Dermis blood vessel endothelial cell (primary cell): ENCODE measurements at regions not wholly inside any gene's neighbourhood (a gene's known extent, or its start where the extent isn't known, plus 50 kb on each side); places are given as distances from the start of the nearest gene placed in this dataset.
"Not testable (repeated sequence)": the region's sequence is repeated elsewhere in the genome, so short reads cannot be mapped to it uniquely, and the experiment has no call there.

Source experiments
- DNase-seq: peaks from one replicate; pipeline ENCODE4 v3.0.0; 2010

DNA sequence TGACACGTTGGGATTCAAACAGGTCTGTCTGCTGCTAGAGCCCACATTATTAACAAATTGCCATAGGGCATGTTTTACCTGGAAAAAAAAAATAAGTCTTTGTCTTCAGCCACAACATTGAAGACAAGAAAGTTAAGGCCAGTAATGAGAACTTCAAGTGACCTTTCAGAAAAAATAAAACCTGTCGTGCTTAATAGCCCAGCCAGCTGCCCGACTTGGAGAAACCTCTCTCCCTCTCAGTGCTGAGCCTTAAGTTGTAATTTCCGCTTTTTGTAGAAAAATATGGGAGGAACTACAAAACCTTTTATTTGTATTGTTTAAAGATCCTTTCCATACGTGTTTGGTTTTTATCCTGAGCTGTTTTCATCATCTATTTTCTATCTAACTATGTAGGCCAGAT, 454.3 kb upstream of the SLITRK6 start:
- DNase-seq, result not testable (repeated sequence)

- not testable (repeated sequence) for DNase-seq
Measured at GRCh38 chr13:86255820-86256219, 456.6 kb upstream of the SLITRK6 start.

DNA sequence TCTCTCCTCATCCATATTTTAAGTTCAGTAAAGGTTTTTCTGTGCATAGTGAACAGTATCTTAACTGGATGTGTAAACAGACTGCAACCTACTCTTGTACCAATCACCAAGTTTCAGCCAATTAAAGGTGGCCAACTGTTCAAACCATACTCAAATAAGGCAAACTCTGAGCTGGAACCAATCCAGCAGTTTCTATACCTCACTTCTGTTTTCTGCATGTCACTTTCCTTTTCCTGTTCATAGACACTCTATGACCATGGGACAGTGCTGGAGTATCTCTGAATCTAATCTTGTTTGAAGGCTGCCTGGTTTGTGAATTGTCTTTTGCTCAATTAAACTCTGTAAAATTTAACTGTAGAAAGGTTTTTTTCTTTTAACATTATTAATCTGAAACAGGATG, 470.3 kb upstream of the SLITRK6 start:
- no peak for DNase-seq

GRCh38 chr13:86282442-86282841, 483.2 kb upstream of the SLITRK6 start:
- DNase-seq, result no peak

DNA sequence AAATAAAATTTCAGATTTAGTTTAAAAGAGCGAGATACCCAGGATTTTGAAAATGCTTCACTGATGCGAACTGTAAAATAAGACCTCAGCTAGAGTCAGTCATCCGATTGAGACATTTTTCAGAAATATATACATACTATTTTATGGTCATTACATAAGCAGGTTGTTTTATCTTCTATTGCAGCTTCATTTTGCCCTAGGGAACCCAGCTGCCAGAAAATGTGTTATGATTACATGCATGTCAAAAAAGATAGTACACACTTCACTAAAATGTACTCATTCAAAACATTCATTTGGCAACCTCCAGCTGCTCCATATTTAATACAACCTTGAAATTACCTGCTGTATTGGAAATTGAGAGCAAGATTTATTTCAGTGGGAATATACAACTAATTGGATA, 483.8 kb upstream of the SLITRK6 start:
- DNase-seq, result no peak

- DNase-seq, result no peak
Measured at GRCh38 chr13:86298725-86299124, 499.5 kb upstream of the SLITRK6 start.

- no peak for DNase-seq
Measured at GRCh38 chr13:86299128-86299527, 499.9 kb upstream of the SLITRK6 start.

DNA sequence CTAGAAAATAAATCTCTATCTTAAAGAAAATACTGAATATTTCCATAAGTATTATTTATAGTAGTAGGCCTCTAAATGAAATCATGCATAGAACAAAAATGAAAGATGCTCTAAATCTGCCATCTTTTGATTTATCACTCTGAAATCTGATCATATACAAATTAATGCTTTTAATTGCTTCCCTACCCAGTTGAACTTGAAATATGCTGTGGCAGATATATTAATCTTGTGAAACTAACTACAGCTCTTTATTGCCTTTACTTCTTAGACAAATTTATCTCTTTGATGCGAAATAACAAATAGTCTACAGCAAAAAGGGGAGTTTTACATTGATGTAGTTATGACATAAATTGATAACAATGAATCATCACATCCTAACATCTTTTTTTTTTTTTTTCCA, 510.7 kb upstream of the SLITRK6 start:
- no peak for DNase-seq

DNA sequence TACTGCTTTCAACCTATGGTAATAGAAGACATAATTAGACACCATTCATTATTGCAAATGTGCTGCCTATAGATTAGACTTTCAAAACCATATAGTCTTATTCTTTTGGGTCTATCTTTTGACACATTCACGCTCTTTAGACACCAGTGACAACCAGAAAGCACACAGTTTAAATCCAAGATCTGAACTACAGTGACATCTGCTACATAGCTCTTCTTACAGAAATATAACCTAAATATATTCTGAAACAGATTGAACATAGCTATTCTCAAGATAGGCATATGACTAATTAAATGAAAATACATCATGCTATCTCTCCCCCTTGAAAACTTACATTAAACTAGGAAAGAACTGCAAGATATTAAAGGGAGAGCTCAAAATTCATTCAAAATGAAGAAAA, 514.2 kb upstream of the SLITRK6 start:
- DNase-seq, result no peak

- DNase-seq, result no peak
Measured at GRCh38 chr13:86318450-86318849, 519.2 kb upstream of the SLITRK6 start.

- DNase-seq, result no peak
Measured at GRCh38 chr13:86324191-86324590, 525.0 kb upstream of the SLITRK6 start.

GRCh38 chr13:86355301-86355700, 556.1 kb upstream of the SLITRK6 start:
- DNase-seq, result no peak

GRCh38 chr13:86357106-86357505, 557.9 kb upstream of the SLITRK6 start:
- no peak for DNase-seq

DNA sequence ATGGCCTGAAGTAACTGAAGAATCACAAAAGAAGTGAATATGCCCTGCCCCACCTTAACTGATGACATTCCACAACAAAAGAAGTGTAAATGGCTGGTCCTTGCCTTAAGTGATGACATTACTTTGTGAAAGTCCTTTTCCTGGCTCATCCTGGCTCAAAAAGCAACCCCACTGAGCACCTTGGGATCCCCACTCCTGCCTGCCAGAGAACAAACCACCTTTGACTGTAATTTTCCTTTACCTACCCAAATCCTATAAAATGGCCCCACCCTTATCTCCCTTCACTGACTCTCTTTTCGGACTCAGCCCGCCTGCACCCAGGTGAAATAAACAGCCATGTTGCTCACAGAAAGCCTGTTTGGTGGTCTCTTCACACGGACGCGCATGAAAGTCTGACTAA, 564.5 kb upstream of the SLITRK6 start:
- not testable (repeated sequence) for DNase-seq

GRCh38 chr13:86368924-86369323, 569.7 kb upstream of the SLITRK6 start:
- DNase-seq, result no peak

- DNase-seq, result no peak
Measured at GRCh38 chr13:86377451-86377850, 578.2 kb upstream of the SLITRK6 start.

DNA sequence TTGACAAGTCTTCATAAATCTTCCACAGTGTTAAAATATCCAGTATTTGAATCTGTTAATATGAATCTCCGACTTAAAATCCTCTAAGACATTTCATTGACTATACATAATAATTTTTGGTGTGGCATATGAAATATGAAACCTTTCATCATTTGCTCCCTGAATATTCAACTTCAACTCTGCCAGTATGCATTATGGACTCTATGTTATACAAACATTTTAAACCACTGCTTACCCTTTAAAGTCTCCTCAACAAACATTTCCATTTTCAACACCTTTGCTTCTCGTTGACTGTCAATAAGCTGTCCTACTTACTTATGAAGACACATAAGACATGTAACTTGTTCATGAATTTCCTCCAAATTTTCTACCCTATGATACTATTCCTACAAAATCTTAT, 579.4 kb upstream of the SLITRK6 start:
- DNase-seq, result no peak

- no peak for DNase-seq
Measured at GRCh38 chr13:86383151-86383550, 583.9 kb upstream of the SLITRK6 start.

GRCh38 chr13:86383561-86383960, 584.3 kb upstream of the SLITRK6 start:
- no peak for DNase-seq

DNA sequence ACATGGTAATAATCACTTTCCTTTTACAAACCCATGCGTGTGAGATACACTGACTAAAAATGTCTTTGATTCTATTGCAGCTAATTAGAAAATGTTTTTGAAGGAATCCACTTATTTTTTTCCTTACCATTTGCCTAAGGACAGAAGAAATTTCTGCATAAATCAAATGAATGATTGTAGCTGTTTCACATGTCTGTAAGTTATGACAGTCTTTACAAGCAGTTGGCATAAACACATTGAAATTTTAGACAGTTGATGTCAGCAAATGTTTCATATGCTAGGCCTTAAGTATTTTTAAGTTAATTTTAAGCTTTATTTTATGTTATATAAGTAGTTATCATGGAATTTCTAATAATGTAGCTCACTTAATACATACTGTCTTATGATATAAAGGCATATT, 598.4 kb upstream of the SLITRK6 start:
- DNase-seq, result no peak

DNA sequence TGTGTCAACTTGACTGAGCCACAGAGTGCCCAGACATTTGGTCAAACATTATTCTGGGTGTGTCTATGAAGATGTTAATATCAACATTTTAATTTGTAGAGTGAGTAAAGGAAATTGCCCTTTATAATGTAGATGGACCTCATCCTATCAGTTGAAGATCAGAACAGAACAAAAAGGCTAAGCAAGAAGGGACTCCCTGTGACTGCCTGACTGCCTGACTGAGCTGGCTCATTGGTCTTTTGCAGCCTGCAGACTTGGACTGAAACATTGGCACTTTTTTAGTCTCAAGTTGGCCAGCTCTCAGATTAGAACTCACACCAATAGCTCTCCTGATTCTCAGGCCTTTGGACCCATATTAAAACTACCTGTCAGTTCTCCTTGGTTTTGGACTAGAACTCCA, 600.4 kb upstream of the SLITRK6 start:
- no peak for DNase-seq

DNA sequence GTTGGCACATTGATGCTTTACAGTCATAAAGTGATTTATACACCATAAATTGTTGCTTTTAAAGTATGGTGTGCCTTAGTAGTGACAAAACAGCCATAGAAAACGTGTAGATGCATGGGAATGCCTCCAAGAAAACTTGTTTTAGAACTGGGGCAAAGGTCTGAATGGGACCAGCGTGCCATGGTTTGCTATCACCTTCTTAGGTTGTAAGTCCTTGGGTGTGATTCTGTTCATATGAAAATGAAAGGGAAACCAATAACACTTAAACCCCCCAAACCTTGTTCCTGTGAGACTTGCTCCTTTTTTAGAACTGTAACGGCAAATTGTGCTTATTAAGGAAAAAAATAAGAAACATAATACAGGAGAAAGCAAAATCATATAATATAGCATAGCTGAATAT, 603.3 kb upstream of the SLITRK6 start:
- no peak for DNase-seq

- no peak for DNase-seq
Measured at GRCh38 chr13:86403181-86403580, 604.0 kb upstream of the SLITRK6 start.

- DNase-seq, result no peak
Measured at GRCh38 chr13:86409466-86410241, 610.4 kb upstream of the SLITRK6 start.

GRCh38 chr13:86425170-86425815, 626.1 kb upstream of the SLITRK6 start:
- no peak for DNase-seq
